Renal cortex interstitium (tissue), 11 donors: ENCODE measurements at regions not wholly inside any gene's neighbourhood (a gene's known extent, or its start where the extent isn't known, plus 50 kb on each side); places are given as distances from the start of the nearest gene placed in this dataset.
"Not testable (repeated sequence)": the region's sequence is repeated elsewhere in the genome, so short reads cannot be mapped to it uniquely, and the experiment has no call there.

Experiments used
- DNase-seq, 11 donors: peaks; one replicate each; pipeline ENCODE4 v3.0.0-alpha.2; 2013; ENCODE audit warnings: low read depth in 9 of 11, low spot score in 4 of 11; ENCODE audit errors: extremely low read depth in 1 of 11

GRCh38 chr3:31086698-31087097, 192.2 kb upstream of the GADL1 start:
- DNase-seq, result no peak

- no peak for DNase-seq
These were observed 197.3 kb upstream of the GADL1 start for GRCh38 chr3:31091748-31092147.

DNA sequence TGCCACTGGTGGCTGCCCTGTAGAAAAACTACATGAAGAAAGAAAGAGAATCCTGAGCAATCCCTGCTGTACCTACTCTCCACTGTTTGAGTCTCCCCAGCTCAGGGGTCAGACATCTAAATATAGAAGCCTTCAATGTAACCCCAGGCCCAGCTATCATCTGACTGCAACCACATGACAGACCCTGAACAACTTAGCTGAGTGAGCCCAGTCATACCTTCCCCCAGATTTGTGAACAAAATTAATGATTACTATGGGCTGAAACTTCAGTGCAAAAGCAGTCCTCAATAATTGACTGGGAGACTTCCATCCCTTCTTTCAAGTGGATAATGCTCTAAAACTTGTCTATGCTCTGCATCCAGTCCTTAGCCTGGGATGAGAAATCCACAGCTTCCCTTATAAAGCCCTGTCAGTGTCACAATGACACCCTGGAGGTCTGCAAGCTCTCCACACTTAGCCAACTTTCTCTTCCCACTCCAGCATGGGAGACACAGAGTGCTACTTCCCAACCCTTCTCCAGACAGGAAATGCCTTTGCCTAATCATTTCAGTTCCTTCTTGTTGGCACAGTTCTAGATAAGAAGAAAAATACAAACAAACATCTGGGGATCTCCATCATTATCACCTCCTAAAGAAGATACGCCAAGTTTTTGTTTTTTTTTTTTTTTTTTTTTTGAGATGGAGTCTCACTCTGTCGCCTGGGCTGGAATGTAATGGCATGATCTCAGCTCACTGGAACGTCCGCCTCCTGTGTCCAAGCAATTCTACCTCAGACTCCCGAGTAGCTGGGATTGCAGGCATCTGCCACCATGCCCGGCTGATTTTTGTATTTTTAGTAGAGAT, 198.5 kb upstream of the GADL1 start:
- no peak for DNase-seq

- DNase-seq, result no peak
These were observed 199.1 kb upstream of the GADL1 start for GRCh38 chr3:31093606-31094005.

GRCh38 chr3:31094048-31094447, 199.6 kb upstream of the GADL1 start:
- no peak for DNase-seq

- no peak for DNase-seq
These were observed 200.8 kb upstream of the GADL1 start for GRCh38 chr3:31095255-31095654.

DNA sequence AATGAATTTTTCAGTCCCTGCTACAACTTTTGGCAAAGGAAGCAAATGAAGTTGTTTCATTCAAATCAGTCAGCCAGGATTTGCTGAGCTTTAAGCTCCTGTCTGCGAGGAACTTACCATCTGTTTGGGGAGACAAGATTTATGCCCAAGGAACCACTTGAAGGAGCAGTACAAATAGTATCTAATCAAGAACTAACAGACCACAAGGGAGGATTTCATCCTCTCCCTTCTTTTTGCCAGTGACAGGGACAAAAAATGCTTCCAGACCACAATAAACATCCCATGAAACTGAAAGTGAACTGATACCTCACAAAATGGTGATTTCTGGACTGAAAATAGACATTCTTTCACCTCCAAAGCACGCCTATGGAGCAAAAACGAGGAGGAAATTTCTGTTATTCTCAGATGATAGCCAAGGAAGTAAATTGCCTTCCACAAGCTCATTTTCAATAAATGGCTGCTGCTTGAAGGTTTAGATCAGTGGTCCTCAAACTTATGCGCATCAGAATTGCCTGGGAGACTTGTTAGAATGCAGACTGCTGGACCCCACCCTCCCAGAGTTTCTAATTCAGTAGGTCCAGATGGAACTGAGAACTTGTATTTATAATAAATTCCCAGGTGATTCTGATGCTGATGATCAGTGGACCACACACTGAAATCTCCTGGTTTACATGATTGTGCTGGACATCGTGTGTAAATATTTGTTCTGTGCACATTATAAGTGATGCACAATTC, 202.4 kb upstream of the GADL1 start:
- no peak for DNase-seq

DNA sequence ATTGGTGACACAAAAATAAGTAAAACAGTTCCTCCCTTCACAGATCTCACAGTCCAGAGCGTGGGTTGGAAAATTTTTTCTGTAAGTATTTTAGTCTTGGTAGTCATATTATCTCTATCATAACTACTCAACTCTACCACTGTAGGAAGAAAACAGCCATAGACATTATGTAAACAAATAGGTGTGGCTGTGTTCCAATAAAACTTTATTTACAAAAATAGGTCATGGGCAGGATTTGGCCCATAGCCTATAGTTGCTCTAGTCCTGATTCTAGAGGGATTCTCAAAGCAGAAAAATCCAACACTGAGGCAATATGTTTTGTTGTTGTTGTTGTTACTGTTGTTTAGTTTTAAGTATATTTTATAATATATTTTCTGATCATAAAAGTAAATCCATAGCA, 206.1 kb upstream of the GADL1 start:
- DNase-seq, result no peak

DNA sequence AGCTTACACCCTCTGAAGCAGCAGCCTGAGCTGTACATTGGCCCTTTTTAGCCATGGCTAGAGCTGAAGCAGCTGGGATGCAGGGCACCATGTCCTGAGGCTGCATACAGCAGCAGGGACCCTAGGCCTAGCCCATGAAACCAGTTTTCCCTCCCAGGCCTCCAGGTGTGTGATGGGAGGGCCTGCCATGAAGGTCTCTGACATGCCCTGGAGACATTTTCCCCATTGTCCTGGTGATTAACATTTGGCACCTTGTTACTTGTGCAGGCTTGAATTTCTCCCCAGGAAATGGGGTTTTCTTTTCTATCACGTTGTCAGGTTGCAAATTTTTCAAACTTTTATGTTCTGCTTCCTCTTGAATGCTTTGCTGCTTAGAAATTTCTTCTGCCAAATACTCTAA, 206.8 kb upstream of the GADL1 start:
- DNase-seq, result not testable (repeated sequence)

GRCh38 chr3:31102196-31102879, 207.9 kb upstream of the GADL1 start:
- no peak for DNase-seq

DNA sequence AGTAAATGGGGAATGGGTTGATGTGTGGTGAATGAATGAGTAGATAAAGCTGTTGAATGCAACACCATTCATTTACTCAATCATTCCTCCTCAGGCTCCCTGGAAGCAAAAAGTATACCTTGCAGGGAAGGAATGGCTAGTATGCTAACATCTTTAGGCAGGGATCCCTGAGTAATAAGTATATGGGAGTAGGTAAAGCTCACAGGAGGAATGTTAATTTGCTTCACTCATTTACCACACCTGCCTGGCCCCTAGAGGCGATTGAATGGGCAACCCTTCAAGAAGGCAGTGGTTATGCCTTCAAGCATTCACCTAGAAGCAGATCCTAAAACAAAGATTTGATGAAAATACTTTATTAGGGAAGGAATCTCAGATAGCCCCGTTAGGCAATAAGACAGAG, 208.7 kb upstream of the GADL1 start:
- DNase-seq, result no peak

DNA sequence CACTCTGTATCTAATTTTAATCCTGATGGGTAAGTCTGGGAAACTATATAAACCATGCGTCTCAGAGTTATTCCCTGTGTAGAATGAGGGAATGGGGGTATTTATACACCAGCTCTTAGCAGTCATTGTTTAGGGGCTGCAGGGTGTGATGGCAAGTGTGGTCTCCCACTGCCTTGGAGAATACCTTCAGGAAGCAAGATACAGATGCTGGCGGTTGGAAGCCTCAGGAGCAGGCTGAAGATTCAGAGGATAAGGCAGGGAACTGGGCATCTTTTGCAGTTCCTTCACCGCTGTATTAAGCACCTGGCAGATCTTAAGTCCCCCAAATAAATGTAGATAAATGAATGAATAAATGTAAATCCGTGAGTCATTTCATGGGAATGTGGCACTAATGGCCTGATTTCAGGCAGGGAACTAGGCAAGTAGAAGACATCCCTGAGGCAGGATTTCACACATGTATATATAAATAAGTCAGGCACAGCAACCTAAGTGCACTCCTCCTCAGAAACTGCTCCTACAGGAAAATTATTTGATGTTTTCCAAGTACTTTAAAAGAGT, 209.2 kb upstream of the GADL1 start:
- DNase-seq, result no peak

GRCh38 chr3:31105011-31105410, 210.6 kb upstream of the GADL1 start:
- DNase-seq, result no peak

GRCh38 chr3:31105438-31106077, 211.1 kb upstream of the GADL1 start:
- DNase-seq, result no peak

DNA sequence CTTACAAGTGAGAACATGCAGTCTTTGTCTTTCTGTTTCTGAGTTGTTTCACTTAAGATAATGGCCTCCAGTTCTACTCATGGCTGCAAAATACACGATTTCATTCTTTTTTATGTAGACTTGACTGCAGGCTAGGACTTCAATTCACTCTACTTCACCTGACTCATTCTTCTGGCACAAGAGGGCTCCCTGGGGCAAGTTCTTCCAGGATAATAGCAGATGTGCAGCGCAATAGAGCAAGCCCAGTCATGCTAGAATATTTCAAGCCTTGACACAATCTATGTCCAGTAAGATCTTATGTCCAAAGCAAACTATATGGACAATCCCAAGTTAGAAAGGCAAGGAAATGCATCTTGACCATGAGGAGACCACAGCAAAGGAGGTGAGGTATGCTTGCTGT, 211.7 kb upstream of the GADL1 start:
- DNase-seq, result no peak

- no peak for DNase-seq
These were observed 212.5 kb upstream of the GADL1 start for GRCh38 chr3:31106912-31107311.

DNA sequence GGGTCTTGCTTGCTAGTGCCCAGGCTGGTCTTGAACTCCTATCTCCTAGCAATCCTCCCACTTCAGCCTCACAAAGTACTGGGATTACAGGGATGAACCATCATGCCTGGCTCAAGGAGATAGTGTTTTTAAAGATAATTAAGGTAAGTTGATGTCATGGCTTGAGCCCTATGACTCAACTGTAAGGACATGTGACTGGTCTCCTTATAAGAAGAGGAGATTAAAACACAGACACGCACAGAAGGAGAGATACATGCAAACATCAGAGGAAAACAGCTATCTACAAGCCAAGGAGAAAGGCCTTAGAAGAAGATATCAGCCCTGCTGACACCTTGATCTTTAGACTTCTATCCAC, 220.4 kb upstream of the GADL1 start:
- DNase-seq, result no peak

DNA sequence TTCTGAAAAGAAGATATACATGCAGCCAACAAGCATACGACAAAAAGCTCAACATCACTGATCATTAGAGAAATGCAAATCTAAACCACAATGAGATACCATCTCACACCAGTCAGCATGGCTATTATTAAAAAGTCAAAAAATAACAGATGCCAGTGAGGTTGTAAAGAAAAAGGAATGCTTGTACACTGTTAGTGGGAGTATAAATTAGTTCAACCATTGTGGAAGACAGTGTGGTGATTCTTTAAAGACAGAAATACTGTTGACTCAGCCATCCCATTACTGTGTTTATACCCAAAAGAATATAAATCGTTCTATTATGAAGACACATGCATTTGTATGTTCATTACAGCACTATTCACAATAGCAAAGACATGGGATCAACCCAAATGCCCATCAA, 221.1 kb upstream of the GADL1 start:
- DNase-seq, result not testable (repeated sequence)

DNA sequence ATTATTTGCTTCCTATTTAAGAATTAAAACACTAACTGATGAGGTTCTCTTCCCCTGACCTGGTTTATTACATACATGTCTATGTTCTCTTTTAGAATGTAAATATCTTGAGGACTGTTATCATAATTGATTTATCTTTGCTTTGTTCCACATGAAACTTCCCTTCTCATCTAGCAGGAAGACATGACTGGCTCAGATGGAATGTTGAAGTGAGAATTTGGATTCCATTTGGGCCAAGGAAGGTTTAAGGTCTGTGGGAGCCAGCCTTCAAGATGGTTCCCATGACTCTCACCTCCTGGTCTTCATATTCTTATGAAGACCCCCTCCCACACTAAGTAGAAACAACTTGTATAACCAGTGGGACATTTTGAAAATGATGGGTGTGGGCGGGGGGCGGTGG, 222.2 kb upstream of the GADL1 start:
- DNase-seq, result no peak
